ENCODE measurements at regions not wholly inside any gene's neighbourhood (a gene's known extent, or its start where the extent isn't known, plus 50 kb on each side); places are given as distances from the start of the nearest gene placed in this dataset.
"Not testable (repeated sequence)": the region's sequence is repeated elsewhere in the genome, so short reads cannot be mapped to it uniquely, and the experiment has no call there.

DNA sequence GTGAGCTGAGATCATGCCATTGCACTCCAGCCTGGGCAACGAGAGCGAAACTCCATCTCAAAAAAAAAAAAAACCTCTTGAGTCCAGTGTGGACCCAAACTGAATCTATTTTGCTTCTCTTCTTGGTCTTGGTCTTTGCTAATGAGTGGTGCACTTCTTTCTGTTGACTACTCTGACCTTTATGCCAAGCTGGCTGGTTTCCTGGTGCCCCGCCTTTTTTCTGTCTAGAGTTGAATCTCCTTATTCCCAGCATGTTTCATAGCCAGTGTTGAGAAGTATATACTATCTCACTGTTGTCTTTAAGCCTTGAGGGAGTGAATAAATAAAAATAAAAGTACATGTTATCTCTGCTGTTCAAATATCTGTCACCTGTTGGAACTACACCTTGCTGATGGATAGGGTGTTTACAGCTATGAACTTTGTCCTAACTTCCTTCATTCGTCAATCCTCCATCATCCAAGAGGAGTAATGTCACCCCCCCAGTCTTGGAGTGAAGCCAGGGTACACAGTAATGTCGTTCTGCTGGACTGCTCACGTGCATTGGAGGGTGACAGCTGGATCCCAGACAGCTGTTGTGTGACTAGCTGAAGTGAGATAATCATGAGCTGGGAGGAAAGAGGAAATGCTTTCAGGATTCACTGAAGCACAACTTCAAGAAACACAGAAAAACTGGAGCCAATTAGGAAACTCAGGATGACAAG, 99.3 kb upstream of the PRKG2 start:
- Histone ChIP-seq H3K36me3 (no peaks in the 10 kb centered on the region), H3K4me1 (peaks cover 0 to 20% of the 10 kb centered on the region in 2 donors), H3K9me3 (peaks cover 0 to 6% of the 10 kb centered on the region in 2 donors), H3K27me3 (no peaks in the 10 kb centered on the region), H3K4me3 (no peak overlapping the region), H3K27ac (peak overlapping the region; percentile 70 to 74)
- DNase-seq (ENCODE audit: low spot score), result peak; percentile 70
- no peak for TF ChIP-seq CTCF (IDR thresholded peaks at IDR 0.05)

- Histone ChIP-seq H3K36me3 (no peaks in the 10 kb centered on the region), H3K9me3 (peaks cover 0 to 6% of the 10 kb centered on the region in 2 donors), H3K4me1 (no peaks in the 10 kb centered on the region), H3K27ac (no peak overlapping the region), H3K27me3 (no peaks in the 10 kb centered on the region), H3K4me3 (no peak overlapping the region)
- DNase-seq (ENCODE audit: low spot score), result no peak
- no peak for TF ChIP-seq CTCF (IDR thresholded peaks at IDR 0.05)
Observed at GRCh38 chr4:81307991-81308390, 93.0 kb upstream of the PRKG2 start.

- no peak for DNase-seq (ENCODE audit: low spot score)
- TF ChIP-seq CTCF (IDR thresholded peaks at IDR 0.05), result no peak
- H3K4me3 ChIP-seq, result no peak overlapping the region
- H3K27me3 ChIP-seq, result no peaks in the 10 kb centered on the region
- no peaks in the 10 kb centered on the region for H3K36me3 ChIP-seq
- no peaks in the 10 kb centered on the region for H3K4me1 ChIP-seq
- no peaks in the 10 kb centered on the region for H3K9me3 ChIP-seq
- no peak overlapping the region for H3K27ac ChIP-seq
Observed at GRCh38 chr4:81304871-81305270, 89.8 kb upstream of the PRKG2 start.

DNA sequence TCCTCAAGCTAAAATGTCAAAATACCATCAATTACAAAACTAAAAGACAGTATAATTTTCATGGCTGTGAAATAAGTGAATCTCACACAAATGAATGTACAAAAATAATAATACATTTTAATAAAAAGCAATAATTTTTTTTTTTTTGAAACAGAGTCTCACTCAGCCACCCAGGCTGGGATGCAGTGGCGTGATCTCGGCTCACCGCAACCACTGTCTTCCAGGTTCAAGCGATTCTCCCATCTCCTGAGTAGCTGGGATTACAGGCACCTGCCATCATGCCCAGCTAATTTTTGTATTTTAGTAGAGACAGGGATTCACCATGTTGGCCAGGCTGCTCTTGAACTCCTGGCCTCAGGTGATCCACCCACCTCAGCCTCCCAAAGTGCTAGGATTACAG, 85.3 kb upstream of the PRKG2 start:
- not testable (repeated sequence) for H3K4me1 ChIP-seq; H3K27me3 ChIP-seq; H3K27ac ChIP-seq; DNase-seq (ENCODE audit: low spot score); H3K36me3 ChIP-seq; H3K9me3 ChIP-seq; H3K4me3 ChIP-seq

DNA sequence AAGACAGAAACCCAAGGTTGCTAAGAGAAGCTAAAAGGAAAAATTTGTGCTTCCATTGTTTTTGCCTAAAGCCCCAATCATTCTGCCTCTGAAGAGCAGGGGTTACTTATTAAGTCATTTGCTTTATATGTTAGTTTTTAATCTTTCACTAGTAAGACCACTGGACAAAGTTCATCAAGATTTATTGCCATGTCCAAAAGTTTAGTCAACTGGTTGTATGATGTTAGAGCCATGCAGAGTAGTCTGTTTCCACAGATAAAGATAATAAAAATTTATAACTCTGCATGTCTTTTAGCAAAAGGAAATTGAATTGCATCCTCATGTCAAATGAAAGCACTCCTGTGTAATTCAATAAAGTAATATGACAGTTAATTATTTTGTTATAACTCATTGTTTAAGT, 75.8 kb upstream of the PRKG2 start:
- Histone ChIP-seq H3K9me3 (no peaks in the 10 kb centered on the region), H3K27ac (no peak overlapping the region), H3K4me1 (no peaks in the 10 kb centered on the region), H3K4me3 (no peak overlapping the region), H3K36me3 (no peaks in the 10 kb centered on the region), H3K27me3 (no peaks in the 10 kb centered on the region)
- DNase-seq (ENCODE audit: low spot score), result no peak
- no peak for TF ChIP-seq CTCF (IDR thresholded peaks at IDR 0.05)

DNA sequence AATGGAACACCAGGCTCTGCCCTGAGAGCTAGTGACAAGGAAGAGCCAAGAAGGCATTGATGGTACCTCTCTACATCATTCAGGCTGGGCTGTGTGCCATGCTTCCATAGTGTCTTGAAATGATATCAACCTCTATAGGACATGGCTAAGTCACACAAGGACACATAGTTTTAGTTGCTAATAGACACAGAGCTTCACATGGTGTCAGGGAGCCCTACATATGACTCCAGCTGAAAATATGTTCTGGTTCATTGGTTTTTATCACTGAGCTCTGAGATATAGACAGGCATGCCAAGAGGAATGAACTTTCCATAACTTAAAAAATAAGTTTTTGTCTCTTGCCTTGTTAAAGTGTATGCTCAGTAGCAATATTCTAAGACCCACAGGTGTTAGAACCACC, 72.1 kb upstream of the PRKG2 start:
- Histone ChIP-seq H3K9me3 (no peaks in the 10 kb centered on the region), H3K27ac (no peak overlapping the region), H3K4me1 (no peaks in the 10 kb centered on the region), H3K27me3 (no peaks in the 10 kb centered on the region), H3K4me3 (no peak overlapping the region), H3K36me3 (no peaks in the 10 kb centered on the region)
- DNase-seq (ENCODE audit: low spot score), result no peak
- no peak for TF ChIP-seq CTCF (IDR thresholded peaks at IDR 0.05)
